GM23338 (cell line): ENCODE measurements at regions not wholly inside any gene's neighbourhood (a gene's known extent, or its start where the extent isn't known, plus 50 kb on each side); places are given as distances from the start of the nearest gene placed in this dataset.

ENCODE experiments used
- ATAC-seq: fragments of 200-7000 bp; cut with Tn5 transposase; 3 replicates; pipeline ENCODE4 v1.9.1; 2020
- DNase-seq: peaks from one replicate; pipeline ENCODE4 v3.0.0-alpha.2; 2015; ENCODE audit warnings: low spot score
- H2AFZ ChIP-seq: fragments of 200-600 bp; sonication (generic); 2 replicates; pipeline ENCODE4 v1.8.0; 2016; ENCODE audit warnings: antibody characterized with exemption, mild to moderate bottlenecking, moderate library complexity
- H3F3A ChIP-seq: fragments of 200-600 bp; sonication (generic); replicated peaks from 2 replicates; pipeline ENCODE4 v1.8.0; 2017; ENCODE audit warnings: antibody characterized with exemption, mixed run types, low read depth
- H3K27ac ChIP-seq: fragments of 200-600 bp; sonication (generic); 2 replicates; pipeline ENCODE4 v1.6.1; 2016; ENCODE audit warnings: low read depth
- H3K27me3 ChIP-seq: fragments of 200-600 bp; sonication (generic); 2 replicates; pipeline ENCODE4 v1.8.0; 2016; ENCODE audit warnings: mild to moderate bottlenecking, mixed run types, moderate library complexity; ENCODE audit not compliant: insufficient read depth
- H3K36me3 ChIP-seq: fragments of 200-600 bp; sonication (generic); 2 replicates; pipeline ENCODE4 v1.8.0; 2016; ENCODE audit warnings: mild to moderate bottlenecking; ENCODE audit not compliant: insufficient read depth
- H3K4me1 ChIP-seq: fragments of 200-600 bp; sonication (generic); 2 replicates; pipeline ENCODE4 v1.8.0; 2016; ENCODE audit warnings: mild to moderate bottlenecking, moderate library complexity; ENCODE audit not compliant: insufficient read depth
- H3K4me2 ChIP-seq: fragments of 200-600 bp; sonication (generic); 2 replicates; pipeline ENCODE4 v1.7.1; 2017; ENCODE audit warnings: mixed run types
- H3K4me3 ChIP-seq: fragments of 200-600 bp; sonication (generic); 2 replicates; pipeline ENCODE4 v1.6.1; 2016; ENCODE audit warnings: mixed run types
- H3K79me2 ChIP-seq: fragments of 200-600 bp; sonication (generic); replicated peaks from 2 replicates; pipeline ENCODE4 v1.8.0; 2017; ENCODE audit warnings: mild to moderate bottlenecking; ENCODE audit not compliant: insufficient read depth
- H3K9me2 ChIP-seq: fragments of 200-600 bp; sonication (generic); 2 replicates; pipeline ENCODE4 v1.8.0; 2017; ENCODE audit not compliant: insufficient read depth
- H4K20me1 ChIP-seq: fragments of 200-600 bp; sonication (generic); replicated peaks from 2 replicates; pipeline ENCODE4 v1.8.0; 2017; ENCODE audit warnings: mild to moderate bottlenecking; ENCODE audit not compliant: insufficient read depth
- H3K27ac Mint-ChIP-seq: 2 replicates; pipeline ENCODE4 v1.8.0; 2020; ENCODE audit warnings: inconsistent platforms, mild to moderate bottlenecking, moderate library complexity, mixed read lengths
- H3K27me3 Mint-ChIP-seq: 3 replicates; pipeline ENCODE4 v1.8.0; 2022; ENCODE audit warnings: low read depth, mild to moderate bottlenecking, moderate library complexity, mixed read lengths, inconsistent platforms; ENCODE audit not compliant: insufficient read depth, poor library complexity
- H3K36me3 Mint-ChIP-seq: 3 replicates; pipeline ENCODE4 v1.8.0; 2021; ENCODE audit warnings: low read depth, mild to moderate bottlenecking, inconsistent platforms, moderate library complexity, mixed read lengths
- H3K4me1 Mint-ChIP-seq: 3 replicates; pipeline ENCODE4 v1.8.0; 2020; ENCODE audit warnings: mild to moderate bottlenecking, inconsistent platforms, mixed read lengths
- H3K4me3 Mint-ChIP-seq: 3 replicates; pipeline ENCODE4 v1.8.0; 2021; ENCODE audit warnings: moderate library complexity, mild to moderate bottlenecking, inconsistent platforms, mixed read lengths
- H3K9me3 Mint-ChIP-seq: 3 replicates; pipeline ENCODE4 v1.8.0; 2020; ENCODE audit warnings: moderate library complexity, mild to moderate bottlenecking, inconsistent platforms, mixed read lengths
- CREB1 ChIP-seq: fragments of 250-450 bp; sonication (Bioruptor Pico); IDR thresholded peaks from 2 replicates; pipeline ENCODE4 v1.5.0; 2020; ENCODE audit warnings: low read depth, mild to moderate bottlenecking, moderate library complexity
- CTCF ChIP-seq, 2 experiments: fragments of 200-600 bp in 1 of 2; sonication (generic) in 1 of 2; conservative IDR thresholded peaks; 2 replicates each; pipeline versions ENCODE4 v1.5.1 to v1.6.1; 2016 to 2017; ENCODE audit warnings: antibody characterized with exemption in 2 of 2, low read depth in 2 of 2, mild to moderate bottlenecking in 2 of 2, moderate library complexity in 1 of 2
- ETS1 ChIP-seq: IDR thresholded peaks from 2 replicates; pipeline ENCODE4 v1.6.1; 2016; ENCODE audit warnings: antibody characterized with exemption
- EZH2 ChIP-seq: fragments of 200-600 bp; sonication (generic); IDR thresholded peaks from one replicate; pipeline ENCODE4 v1.8.0; 2017; ENCODE audit warnings: antibody characterized with exemption, mild to moderate bottlenecking, low read depth; ENCODE audit not compliant: unreplicated experiment
- EZH2phosphoT487 ChIP-seq: fragments of 200-600 bp; sonication (generic); IDR thresholded peaks from one replicate; pipeline ENCODE4 v1.8.1; 2018; ENCODE audit warnings: antibody characterized with exemption; ENCODE audit not compliant: unreplicated experiment
- JUNB ChIP-seq: IDR thresholded peaks from one replicate; pipeline ENCODE4 v1.6.1; 2016; ENCODE audit warnings: antibody characterized with exemption; ENCODE audit not compliant: unreplicated experiment
- NANOG ChIP-seq: IDR thresholded peaks from 2 replicates; pipeline ENCODE4 v1.6.1; 2016; ENCODE audit warnings: antibody characterized with exemption, borderline replicate concordance
- POLR2AphosphoS5 ChIP-seq: IDR thresholded peaks from 2 replicates; pipeline ENCODE4 v1.6.1; 2016; ENCODE audit warnings: antibody characterized with exemption, low read depth
- STAT1 ChIP-seq: IDR thresholded peaks from one replicate; pipeline ENCODE4 v1.6.1; 2016; ENCODE audit warnings: antibody characterized with exemption; ENCODE audit not compliant: unreplicated experiment
- ZNF114 ChIP-seq: fragments of 250-450 bp; sonication (Bioruptor Pico); IDR thresholded peaks from 2 replicates; pipeline ENCODE4 v1.5.0; 2020; ENCODE audit warnings: mild to moderate bottlenecking, moderate library complexity
- ZNF331 ChIP-seq: fragments of 250-450 bp; sonication (Bioruptor Pico); IDR thresholded peaks from 2 replicates; pipeline ENCODE4 v1.5.0; 2020; ENCODE audit warnings: low read depth, mild to moderate bottlenecking, moderate library complexity
- TF ChIP-seq, protein P1 (sequence below): IDR thresholded peaks from one replicate; pipeline ENCODE4 v1.6.1; 2018; ENCODE audit warnings: antibody characterized with exemption; ENCODE audit not compliant: unreplicated experiment

GRCh38 chr3:132981719-132982118 is 56.5 kb upstream of the TMEM108 start:
- Histone ChIP-seq H3K4me1 (no peaks in the 10 kb centered on the region; the same call in 1 of the 2 replicates), H3K79me2 (no peaks in the 10 kb centered on the region), H3K4me2 (no peak overlapping the region), H3K36me3 (no peaks in the 10 kb centered on the region), H3K9me2 (no peaks in the 10 kb centered on the region), H3K4me3 (no peak overlapping the region), H2AFZ (0 out of 2 replicates have a peak overlapping the region, but pooled peaks have one; percentile 9), H3K27me3 (no peaks in the 10 kb centered on the region), H4K20me1 (no peaks in the 10 kb centered on the region), H3F3A (no peaks in the 10 kb centered on the region), H3K27ac (no peak overlapping the region)
- peak; percentile 18 for DNase-seq
- no peak overlapping the region for H3K4me3 Mint-ChIP-seq
- ATAC-seq: peak; percentile 47; the same call in 2 of the 3 replicates
- H3K27ac Mint-ChIP-seq: no peak overlapping the region
- no peaks in the 10 kb centered on the region for H3K36me3 Mint-ChIP-seq
- H3K9me3 Mint-ChIP-seq: peaks cover 4% of the 10 kb centered on the region; the same call in 2 of the 3 replicates
- TF ChIP-seq, protein P1, sequence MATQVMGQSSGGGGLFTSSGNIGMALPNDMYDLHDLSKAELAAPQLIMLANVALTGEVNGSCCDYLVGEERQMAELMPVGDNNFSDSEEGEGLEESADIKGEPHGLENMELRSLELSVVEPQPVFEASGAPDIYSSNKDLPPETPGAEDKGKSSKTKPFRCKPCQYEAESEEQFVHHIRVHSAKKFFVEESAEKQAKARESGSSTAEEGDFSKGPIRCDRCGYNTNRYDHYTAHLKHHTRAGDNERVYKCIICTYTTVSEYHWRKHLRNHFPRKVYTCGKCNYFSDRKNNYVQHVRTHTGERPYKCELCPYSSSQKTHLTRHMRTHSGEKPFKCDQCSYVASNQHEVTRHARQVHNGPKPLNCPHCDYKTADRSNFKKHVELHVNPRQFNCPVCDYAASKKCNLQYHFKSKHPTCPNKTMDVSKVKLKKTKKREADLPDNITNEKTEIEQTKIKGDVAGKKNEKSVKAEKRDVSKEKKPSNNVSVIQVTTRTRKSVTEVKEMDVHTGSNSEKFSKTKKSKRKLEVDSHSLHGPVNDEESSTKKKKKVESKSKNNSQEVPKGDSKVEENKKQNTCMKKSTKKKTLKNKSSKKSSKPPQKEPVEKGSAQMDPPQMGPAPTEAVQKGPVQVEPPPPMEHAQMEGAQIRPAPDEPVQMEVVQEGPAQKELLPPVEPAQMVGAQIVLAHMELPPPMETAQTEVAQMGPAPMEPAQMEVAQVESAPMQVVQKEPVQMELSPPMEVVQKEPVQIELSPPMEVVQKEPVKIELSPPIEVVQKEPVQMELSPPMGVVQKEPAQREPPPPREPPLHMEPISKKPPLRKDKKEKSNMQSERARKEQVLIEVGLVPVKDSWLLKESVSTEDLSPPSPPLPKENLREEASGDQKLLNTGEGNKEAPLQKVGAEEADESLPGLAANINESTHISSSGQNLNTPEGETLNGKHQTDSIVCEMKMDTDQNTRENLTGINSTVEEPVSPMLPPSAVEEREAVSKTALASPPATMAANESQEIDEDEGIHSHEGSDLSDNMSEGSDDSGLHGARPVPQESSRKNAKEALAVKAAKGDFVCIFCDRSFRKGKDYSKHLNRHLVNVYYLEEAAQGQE: no peak
- TF ChIP-seq CTCF (conservative IDR thresholded peaks at IDR 0.05; ENCODE audit: low read depth in 2 of 2): peak; percentile 36 to 62; a peak in 3 of 4 replicates
- H3K4me1 Mint-ChIP-seq: no peaks in the 10 kb centered on the region
- H3K27me3 Mint-ChIP-seq: no peaks in the 10 kb centered on the region

GRCh38 chr3:132980102-132980501 is 58.1 kb upstream of the TMEM108 start:
- Histone ChIP-seq H3K79me2 (no peaks in the 10 kb centered on the region), H3K4me1 (no peaks in the 10 kb centered on the region; the same call in 1 of the 2 replicates), H3K4me3 (no peak overlapping the region), H3K27me3 (no peaks in the 10 kb centered on the region), H2AFZ (no peak overlapping the region), H4K20me1 (no peaks in the 10 kb centered on the region), H3K36me3 (no peaks in the 10 kb centered on the region), H3K27ac (no peak overlapping the region), H3F3A (no peaks in the 10 kb centered on the region), H3K9me2 (no peaks in the 10 kb centered on the region), H3K4me2 (no peak overlapping the region)
- no peak overlapping the region for H3K27ac Mint-ChIP-seq
- H3K4me1 Mint-ChIP-seq: no peaks in the 10 kb centered on the region
- H3K4me3 Mint-ChIP-seq: no peak overlapping the region
- no peak for ATAC-seq
- DNase-seq: no peak
- H3K36me3 Mint-ChIP-seq: no peaks in the 10 kb centered on the region
- H3K27me3 Mint-ChIP-seq: no peaks in the 10 kb centered on the region
- no peaks in the 10 kb centered on the region for H3K9me3 Mint-ChIP-seq
- TF ChIP-seq CREB1 (CRISPR knock-in tag): no peak
- TF ChIP-seq NANOG: no peak
- no peak for TF ChIP-seq JUNB
- no peak for TF ChIP-seq ZNF331 (CRISPR knock-in tag)
- TF ChIP-seq ETS1: no peak
- TF ChIP-seq POLR2AphosphoS5: no peak
- no peak for TF ChIP-seq STAT1
- no peak for TF ChIP-seq EZH2phosphoT487
- no peak for TF ChIP-seq EZH2
- TF ChIP-seq, protein P1: no peak
- TF ChIP-seq CTCF (conservative IDR thresholded peaks at IDR 0.05; ENCODE audit: low read depth in 2 of 2): no peak
- TF ChIP-seq ZNF114 (CRISPR knock-in tag): no peak
